ENCODE measurements at regions not wholly inside any gene's neighbourhood (a gene's known extent, or its start where the extent isn't known, plus 50 kb on each side); places are given as distances from the start of the nearest gene placed in this dataset.

GRCh38 chrX:9315086-9315485 lies 149.8 kb upstream of the TBL1X start:
- no peak for DNase-seq (ENCODE audit: low read depth in 2 of 2)

GRCh38 chrX:9316096-9316495 lies 148.8 kb upstream of the TBL1X start:
- DNase-seq (ENCODE audit: low read depth in 2 of 2), result no peak

- no peak for DNase-seq (ENCODE audit: low read depth in 2 of 2)
Observed at GRCh38 chrX:9317176-9317575, 147.7 kb upstream of the TBL1X start.

GRCh38 chrX:9318213-9318612 lies 146.6 kb upstream of the TBL1X start:
- no peak for DNase-seq (ENCODE audit: low read depth in 2 of 2)

GRCh38 chrX:9318766-9319165 lies 146.1 kb upstream of the TBL1X start:
- DNase-seq (ENCODE audit: low read depth in 2 of 2), result no peak

- DNase-seq (ENCODE audit: low read depth in 2 of 2), result no peak
Observed at GRCh38 chrX:9320940-9321339, 143.9 kb upstream of the TBL1X start.

- no peak for DNase-seq (ENCODE audit: low read depth in 2 of 2)
Observed at GRCh38 chrX:9324676-9325075, 140.2 kb upstream of the TBL1X start.

GRCh38 chrX:9326369-9326768 lies 138.5 kb upstream of the TBL1X start:
- DNase-seq (ENCODE audit: low read depth in 2 of 2), result peak in 1 of 2 experiments; percentile 59

- DNase-seq (ENCODE audit: low read depth in 2 of 2), result no peak
Observed at GRCh38 chrX:9327086-9327746, 137.6 kb upstream of the TBL1X start.

GRCh38 chrX:9327747-9328145 lies 137.1 kb upstream of the TBL1X start:
- no peak for DNase-seq (ENCODE audit: low read depth in 2 of 2)

- no peak for DNase-seq (ENCODE audit: low read depth in 2 of 2)
Observed at GRCh38 chrX:9329056-9329455, 135.8 kb upstream of the TBL1X start.

- no peak for DNase-seq (ENCODE audit: low read depth in 2 of 2)
Observed at GRCh38 chrX:9330249-9330982, 134.4 kb upstream of the TBL1X start.

- DNase-seq (ENCODE audit: low read depth in 2 of 2), result no peak
Observed at GRCh38 chrX:9333873-9334560, 130.8 kb upstream of the TBL1X start.

- DNase-seq (ENCODE audit: low read depth in 2 of 2), result no peak
Observed at GRCh38 chrX:9335251-9335650, 129.6 kb upstream of the TBL1X start.

GRCh38 chrX:9336456-9336855 lies 128.4 kb upstream of the TBL1X start:
- DNase-seq (ENCODE audit: low read depth in 2 of 2), result no peak

- DNase-seq (ENCODE audit: low read depth in 2 of 2), result no peak
Observed at GRCh38 chrX:9337046-9337445, 127.8 kb upstream of the TBL1X start.

GRCh38 chrX:9338986-9339385 lies 125.9 kb upstream of the TBL1X start:
- DNase-seq (ENCODE audit: low read depth in 2 of 2), result no peak

- no peak for DNase-seq (ENCODE audit: low read depth in 2 of 2)
Observed at GRCh38 chrX:9339603-9340491, 125.0 kb upstream of the TBL1X start.

GRCh38 chrX:9340598-9341290 lies 124.1 kb upstream of the TBL1X start:
- DNase-seq (ENCODE audit: low read depth in 2 of 2), result peak in 1 of 2 experiments; percentile 51

- no peak for DNase-seq (ENCODE audit: low read depth in 2 of 2)
Observed at GRCh38 chrX:9341291-9342201, 123.3 kb upstream of the TBL1X start.
